RWPE1 (cell line): ENCODE measurements at regions not wholly inside any gene's neighbourhood (a gene's known extent, or its start where the extent isn't known, plus 50 kb on each side); places are given as distances from the start of the nearest gene placed in this dataset.

Experiments
- CTCF ChIA-PET: fragments of 350-600 bp; sonication (Branson Sonifier 250); formaldehyde crosslinking; extraction: SDS; loops from one replicate; lab custom pipeline; 2021; lab: Yijun Ruan, JAX
- POLR2A ChIA-PET: fragments of 400-600 bp; formaldehyde crosslinking; extraction: SDS; loops from one replicate; lab custom pipeline; 2020; ENCODE audit warnings: antibody characterized with exemption; ENCODE audit not compliant: low non-redundant PET; lab: Yijun Ruan, JAX
- DNase-seq: peaks from one replicate; pipeline ENCODE4 v3.0.0; 2012; ENCODE audit warnings: low spot score
- H3K27ac ChIP-seq: fragments of 450-650 bp; 2 replicates; pipeline ENCODE4 v1.5.1; 2017
- CTCF ChIP-seq: fragments of 450-650 bp; conservative IDR thresholded peaks from 2 replicates; pipeline ENCODE4 v1.5.1; 2017; ENCODE audit warnings: low read depth, mild to moderate bottlenecking

GRCh38 chr12:131607658-131608447 is 103.0 kb upstream of the SFSWAP start:
- TF ChIP-seq CTCF: no peak
- no peak for DNase-seq
- no peak overlapping the region for H3K27ac ChIP-seq
- ChIA-PET CTCF (no interaction called here), POLR2A (no interaction called here)

- CTCF ChIA-PET: interaction anchor here (0.6 to 0.7 kb wide), 2 partner anchors 217 to 281 kb away, joined by 3 read pairs; no protein-coding TSS in a partner anchor
- peak; percentile 71 for DNase-seq
- TF ChIP-seq CTCF: peak; percentile 70
- POLR2A ChIA-PET: no interaction called here
- H3K27ac ChIP-seq: no peak overlapping the region
Measured at GRCh38 chr12:131608740-131609690, 101.9 kb upstream of the SFSWAP start.

GRCh38 chr12:131609762-131610161 is 101.1 kb upstream of the SFSWAP start:
- no peak for DNase-seq
- CTCF ChIA-PET: interaction anchor here (0.6 to 0.7 kb wide), 3 partner anchors 216 to 281 kb away, joined by 3 read pairs; no protein-coding TSS in a partner anchor
- POLR2A ChIA-PET: no interaction called here
- TF ChIP-seq CTCF: no peak
- H3K27ac ChIP-seq: no peak overlapping the region

GRCh38 chr12:131610181-131610580 is 100.7 kb upstream of the SFSWAP start:
- DNase-seq: no peak
- TF ChIP-seq CTCF: no peak
- POLR2A ChIA-PET: no interaction called here
- CTCF ChIA-PET: interaction anchor here (0.6 kb wide), 1 partner anchor 281 kb away, joined by 3 read pairs; no protein-coding TSS in a partner anchor
- no peak overlapping the region for H3K27ac ChIP-seq

- ChIA-PET POLR2A (no interaction called here), CTCF (no interaction called here)
- no peak overlapping the region for H3K27ac ChIP-seq
- DNase-seq: no peak
- TF ChIP-seq CTCF: no peak
Measured at GRCh38 chr12:131610891-131611290, 100.0 kb upstream of the SFSWAP start.

GRCh38 chr12:131611416-131612091 is 99.3 kb upstream of the SFSWAP start:
- CTCF ChIA-PET: no interaction called here
- POLR2A ChIA-PET: no interaction called here
- DNase-seq: no peak

More at GRCh38 chr12:131611416-131612091, 99.3 kb upstream of the SFSWAP start:
- no peak for TF ChIP-seq CTCF
- no peak overlapping the region for H3K27ac ChIP-seq
